GM13976 (cell line): ENCODE measurements at regions not wholly inside any gene's neighbourhood (a gene's known extent, or its start where the extent isn't known, plus 50 kb on each side); places are given as distances from the start of the nearest gene placed in this dataset.
"Not testable (repeated sequence)": the region's sequence is repeated elsewhere in the genome, so short reads cannot be mapped to it uniquely, and the experiment has no call there.

ENCODE experiments used
- DNase-seq: peaks from one replicate; pipeline ENCODE4 v3.0.0; 2012; ENCODE audit warnings: low spot score
- in situ Hi-C: fragments of 300-500 bp; cut with MboI; formaldehyde crosslinking; loops from one replicate; pipeline ENCODE4 v1.12.0; 2022; ENCODE audit warnings: low sequenced_read_pairs, mixed read lengths, inconsistent platforms; ENCODE audit not compliant: unreplicated experiment
- TF ChIP-seq, protein P1 (sequence below): IDR thresholded peaks from 2 replicates; pipeline ENCODE4 v1.5.1; 2012; ENCODE audit warnings: borderline replicate concordance, mild to moderate bottlenecking; ENCODE audit not compliant: insufficient read depth; ENCODE audit errors: extremely low read depth, missing control alignments, control extremely low read depth

DNA sequence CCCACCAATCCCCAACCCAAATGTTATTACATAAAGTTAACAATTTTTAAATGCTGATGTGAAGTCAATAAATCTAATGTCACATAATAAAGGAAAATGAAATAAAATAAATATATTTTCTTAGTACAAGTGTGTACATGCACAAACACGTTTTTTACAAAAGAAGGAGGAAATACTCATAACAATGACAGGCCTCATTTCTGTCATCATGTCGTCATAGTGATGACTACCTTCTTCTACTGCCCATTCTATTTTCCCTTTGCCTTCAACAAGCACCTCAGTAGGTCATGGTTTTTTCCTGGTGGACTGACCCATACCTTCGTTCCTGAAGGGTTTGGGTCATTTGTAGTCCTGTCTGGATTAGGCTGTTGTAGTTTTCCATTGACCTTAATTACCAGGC is 185.3 kb upstream of the IPO5 start:
- in situ Hi-C loops = no loop called here
- TF ChIP-seq, protein P1, sequence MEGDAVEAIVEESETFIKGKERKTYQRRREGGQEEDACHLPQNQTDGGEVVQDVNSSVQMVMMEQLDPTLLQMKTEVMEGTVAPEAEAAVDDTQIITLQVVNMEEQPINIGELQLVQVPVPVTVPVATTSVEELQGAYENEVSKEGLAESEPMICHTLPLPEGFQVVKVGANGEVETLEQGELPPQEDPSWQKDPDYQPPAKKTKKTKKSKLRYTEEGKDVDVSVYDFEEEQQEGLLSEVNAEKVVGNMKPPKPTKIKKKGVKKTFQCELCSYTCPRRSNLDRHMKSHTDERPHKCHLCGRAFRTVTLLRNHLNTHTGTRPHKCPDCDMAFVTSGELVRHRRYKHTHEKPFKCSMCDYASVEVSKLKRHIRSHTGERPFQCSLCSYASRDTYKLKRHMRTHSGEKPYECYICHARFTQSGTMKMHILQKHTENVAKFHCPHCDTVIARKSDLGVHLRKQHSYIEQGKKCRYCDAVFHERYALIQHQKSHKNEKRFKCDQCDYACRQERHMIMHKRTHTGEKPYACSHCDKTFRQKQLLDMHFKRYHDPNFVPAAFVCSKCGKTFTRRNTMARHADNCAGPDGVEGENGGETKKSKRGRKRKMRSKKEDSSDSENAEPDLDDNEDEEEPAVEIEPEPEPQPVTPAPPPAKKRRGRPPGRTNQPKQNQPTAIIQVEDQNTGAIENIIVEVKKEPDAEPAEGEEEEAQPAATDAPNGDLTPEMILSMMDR = no peak

DNA sequence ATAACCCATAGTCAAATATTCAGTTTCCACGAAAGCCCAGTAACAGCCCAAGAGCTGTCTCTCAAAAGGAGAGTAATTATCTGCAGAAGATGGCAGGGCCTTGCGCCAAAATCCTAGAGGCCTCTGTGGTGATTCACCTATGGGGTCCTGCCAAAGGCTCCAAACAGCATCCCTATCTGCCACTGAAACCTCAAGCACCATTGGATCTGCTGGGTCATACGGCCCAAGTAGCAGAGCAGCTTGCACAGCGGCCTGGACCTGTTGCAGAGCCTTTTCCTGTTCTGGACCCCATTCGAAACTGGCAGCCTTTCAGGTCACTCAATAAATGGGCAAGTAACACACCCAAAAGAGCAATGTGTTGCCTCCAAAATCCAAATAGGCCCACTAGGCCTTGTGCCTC is 183.2 kb upstream of the IPO5 start:
- in situ Hi-C loops, DNase-seq: not testable (repeated sequence)

More for the DNA sequence above, 185.3 kb upstream of the IPO5 start:
- no peak for DNase-seq

DNA sequence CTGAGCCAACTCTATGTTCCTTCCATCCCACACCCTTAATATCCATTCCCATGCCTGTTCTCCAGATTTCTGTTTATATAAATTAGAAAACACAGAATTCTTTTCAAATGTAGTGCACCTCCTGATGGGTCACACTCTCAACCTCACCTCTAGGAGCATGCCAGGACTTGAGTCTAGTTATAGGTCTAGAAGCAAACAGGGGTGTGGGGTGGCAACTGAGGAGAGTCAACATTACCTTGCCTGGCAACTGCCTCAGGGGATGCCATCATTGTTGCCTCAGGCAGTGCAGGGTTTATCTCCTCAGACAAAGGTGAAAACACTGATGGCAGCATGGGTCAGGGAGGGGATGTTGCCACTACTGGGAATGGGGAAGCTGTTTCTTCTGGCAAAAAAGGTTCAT is 181.0 kb upstream of the IPO5 start:
- DNase-seq, in situ Hi-C loops: not testable (repeated sequence)

DNA sequence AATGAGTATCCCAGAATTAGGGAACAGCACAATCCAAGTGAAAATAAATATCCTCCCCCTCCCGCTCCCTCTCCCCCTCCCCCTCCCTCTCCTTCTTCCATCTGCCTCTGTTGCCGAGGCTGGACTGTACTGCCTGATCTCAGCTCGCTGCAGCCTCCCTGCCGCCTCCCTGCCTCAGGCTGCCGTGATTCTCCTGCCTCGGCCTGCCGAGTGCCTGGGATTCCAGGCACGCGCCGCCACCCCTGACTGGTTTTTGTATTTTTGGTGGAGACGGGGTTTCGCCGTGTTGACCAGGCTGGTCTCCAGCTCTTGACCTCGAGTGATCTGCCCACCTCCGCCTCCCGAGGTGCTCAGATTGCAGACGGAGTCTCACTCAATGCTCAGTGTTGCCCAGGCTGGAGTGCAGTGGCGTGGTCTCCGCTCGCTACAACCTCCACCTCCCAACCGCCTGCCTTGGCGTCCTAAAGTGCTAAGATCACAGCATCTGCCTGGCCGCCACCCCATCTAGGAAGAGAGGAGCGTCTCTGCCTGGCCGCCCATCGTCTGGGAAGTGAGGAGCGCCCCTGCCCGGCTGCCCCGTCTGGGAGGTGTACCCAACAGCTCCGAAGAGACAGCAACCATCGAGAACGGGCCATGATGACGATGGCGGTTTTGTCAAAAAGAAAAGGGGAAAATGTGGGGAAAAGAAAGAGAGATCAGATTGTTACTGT is 178.9 kb upstream of the IPO5 start:
- DNase-seq, in situ Hi-C loops: not testable (repeated sequence)

DNA sequence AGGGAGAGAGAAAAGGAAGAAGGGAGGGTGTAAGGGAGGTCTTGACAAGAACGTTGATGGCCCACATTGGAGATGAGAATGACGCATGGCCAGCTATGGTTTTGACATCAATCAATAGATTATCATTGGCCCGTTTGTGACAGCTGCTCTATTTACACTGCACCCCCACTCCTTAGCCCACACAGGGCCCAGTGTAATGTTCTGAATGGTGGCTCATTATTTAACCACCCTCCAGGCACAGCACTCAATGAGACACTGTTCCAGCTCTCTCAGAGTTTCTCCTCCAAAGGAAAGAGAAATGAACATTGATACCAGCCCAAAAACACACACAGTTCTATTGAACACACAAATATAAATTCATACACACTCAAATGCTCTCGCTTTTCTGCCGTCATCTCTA is 173.0 kb upstream of the IPO5 start:
- no peak for DNase-seq
- TF ChIP-seq, protein P1 = no peak
- in situ Hi-C loops = no loop called here

DNA sequence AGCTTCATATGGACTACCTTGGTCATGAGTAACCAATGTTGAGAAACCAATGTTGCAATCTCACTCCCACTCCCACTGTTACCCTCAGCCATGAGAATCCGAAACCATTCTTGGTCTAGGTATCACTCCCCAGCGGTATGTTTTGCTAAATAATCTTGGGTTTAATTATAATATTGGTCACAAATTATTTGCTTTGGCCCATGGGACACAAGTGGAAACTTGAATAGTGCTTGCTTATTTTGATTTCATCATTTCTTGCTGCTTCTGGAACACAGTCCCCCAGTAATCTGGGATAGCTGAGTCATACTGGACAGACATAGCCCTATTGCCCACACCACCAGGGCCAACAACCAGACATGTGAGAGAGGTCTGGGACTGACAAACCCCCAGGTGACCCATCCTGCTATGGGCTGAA is 171.6 kb upstream of the IPO5 start:
- DNase-seq = no peak
- TF ChIP-seq, protein P1 = no peak
- in situ Hi-C loops = no loop called here

DNA sequence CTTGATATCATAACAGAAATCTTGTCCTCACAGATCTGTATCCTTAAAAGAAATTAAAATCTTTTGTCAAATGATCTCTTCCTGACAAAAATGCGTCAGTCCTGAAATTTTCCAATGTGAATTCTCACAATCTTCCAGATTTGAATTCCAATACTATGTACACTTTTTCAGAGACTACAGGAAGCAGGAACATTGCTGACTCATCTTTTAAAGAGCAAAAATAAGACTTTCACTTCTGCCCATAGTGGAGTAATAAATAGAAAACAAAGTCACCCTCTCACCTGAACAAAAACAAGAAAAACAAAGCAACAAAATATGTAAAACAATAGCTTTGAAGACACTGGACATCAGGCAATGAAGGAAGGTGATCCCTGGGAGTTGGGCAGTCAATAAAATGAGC is 167.0 kb upstream of the IPO5 start:
- in situ Hi-C loops = no loop called here
- TF ChIP-seq, protein P1 = no peak
- no peak for DNase-seq

DNA sequence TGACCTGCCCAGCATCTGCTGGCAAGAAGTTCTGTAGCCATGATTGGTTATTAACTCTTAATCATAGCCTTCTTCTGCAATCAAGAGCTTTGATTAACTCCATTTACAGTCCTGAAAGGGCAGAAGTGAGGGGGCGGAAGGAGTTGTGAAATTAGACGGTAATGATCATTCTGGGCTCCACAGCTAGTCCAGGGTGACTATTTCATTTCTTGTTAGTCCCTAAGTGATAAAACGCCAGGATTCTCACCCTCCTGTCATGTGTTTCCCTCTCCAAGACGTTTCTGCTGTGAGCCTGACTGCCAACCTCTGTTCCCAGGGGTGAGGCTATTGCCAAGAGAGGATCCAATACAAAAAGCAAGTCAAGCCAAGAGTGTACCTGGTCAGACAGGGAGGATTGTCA is 155.9 kb upstream of the IPO5 start:
- in situ Hi-C loops = no loop called here
- TF ChIP-seq, protein P1 = no peak
- DNase-seq = no peak
